ENCODE measurements at regions not wholly inside any gene's neighbourhood (a gene's known extent, or its start where the extent isn't known, plus 50 kb on each side); places are given as distances from the start of the nearest gene placed in this dataset.

DNA sequence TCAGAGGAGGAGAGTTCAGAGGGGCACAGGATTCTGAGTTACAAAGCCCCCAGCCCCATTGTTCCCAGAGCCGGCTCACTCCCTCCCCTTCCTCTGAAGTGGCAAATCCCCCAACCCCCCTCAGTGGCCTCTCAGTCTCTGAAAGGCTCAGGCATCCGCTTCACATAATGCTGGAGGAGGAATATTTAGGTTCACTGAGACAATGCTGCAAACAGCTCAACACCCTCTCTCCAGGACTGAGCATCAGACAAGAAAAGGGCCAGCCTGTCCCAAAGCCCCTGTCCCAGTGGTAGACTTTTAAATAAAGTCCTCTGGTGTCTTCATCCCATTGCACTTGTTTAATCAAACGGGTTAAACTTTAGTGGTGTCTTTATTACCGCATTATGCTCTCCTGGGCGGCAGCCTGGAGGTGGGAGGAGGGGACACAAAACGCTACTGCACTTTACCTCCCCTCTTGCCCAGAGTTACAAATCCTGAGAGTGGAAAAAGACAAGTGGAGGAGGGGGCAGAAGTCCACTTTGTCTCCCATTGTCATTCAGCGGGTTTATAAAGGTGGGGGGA is 257.9 kb downstream of the FGFR2 start:
- no peak for TF ChIP-seq ZNF384 (IDR thresholded peaks at IDR 0.05)
- TF ChIP-seq HDGF (IDR thresholded peaks at IDR 0.05; ENCODE audit: borderline replicate concordance), result no peak
- TF ChIP-seq BHLHE40 (IDR thresholded peaks at IDR 0.05; ENCODE audit: borderline replicate concordance), result no peak
- TF ChIP-seq FOXM1 (IDR thresholded peaks at IDR 0.05; ENCODE audit: borderline replicate concordance), result no peak
- no peak for TF ChIP-seq SP1 (IDR thresholded peaks at IDR 0.05)
- TF ChIP-seq NFRKB (IDR thresholded peaks at IDR 0.05), result no peak
- no peak for TF ChIP-seq ARNT (IDR thresholded peaks at IDR 0.05)
- no peak for TF ChIP-seq L3MBTL2 (conservative IDR thresholded peaks at IDR 0.05)
- no peak for TF ChIP-seq FOXK2 (IDR thresholded peaks at IDR 0.05)
- TF ChIP-seq SUZ12 (IDR thresholded peaks at IDR 0.05), result no peak
- no peak for TF ChIP-seq ELF4 (IDR thresholded peaks at IDR 0.05)
- no peak for TF ChIP-seq TARDBP (IDR thresholded peaks at IDR 0.05)

Data from HEK293T (cell line).